NCI-H2081 treated with DMSO at 0.1 percent for 48 hours (cell line): ENCODE measurements at regions not wholly inside any gene's neighbourhood (a gene's known extent, or its start where the extent isn't known, plus 50 kb on each side); places are given as distances from the start of the nearest gene placed in this dataset.
A peak's percentile ranks its signal among the peaks of the same experiment; 100 is the strongest.
"Not testable (repeated sequence)": the region's sequence is repeated elsewhere in the genome, so short reads cannot be mapped to it uniquely, and the experiment has no call there.

ENCODE experiments used
- DNase-seq: peaks from one replicate; lab custom pipeline; 2025; lab: John Stamatoyannopoulos, UW

DNA sequence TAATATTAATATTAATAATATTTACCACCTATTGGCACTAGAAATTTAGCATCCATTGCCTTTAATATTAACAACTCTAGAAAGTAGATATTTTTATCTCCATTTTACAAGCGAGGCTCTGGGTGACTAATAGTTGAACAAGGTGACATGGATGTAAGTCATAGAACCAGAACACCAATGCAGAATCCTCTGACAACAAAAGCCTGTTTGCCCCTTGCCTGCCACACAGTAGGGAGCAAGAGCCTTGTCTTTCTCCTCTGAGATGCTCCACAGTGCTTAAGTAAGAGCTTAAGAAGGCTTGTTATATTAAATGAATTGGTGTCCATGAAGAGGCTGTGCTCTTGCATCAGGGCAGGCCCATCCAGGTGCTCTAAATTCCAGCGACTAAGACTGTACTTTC is 51.2 kb upstream of the LBX1 start:
- no peak for DNase-seq

DNA sequence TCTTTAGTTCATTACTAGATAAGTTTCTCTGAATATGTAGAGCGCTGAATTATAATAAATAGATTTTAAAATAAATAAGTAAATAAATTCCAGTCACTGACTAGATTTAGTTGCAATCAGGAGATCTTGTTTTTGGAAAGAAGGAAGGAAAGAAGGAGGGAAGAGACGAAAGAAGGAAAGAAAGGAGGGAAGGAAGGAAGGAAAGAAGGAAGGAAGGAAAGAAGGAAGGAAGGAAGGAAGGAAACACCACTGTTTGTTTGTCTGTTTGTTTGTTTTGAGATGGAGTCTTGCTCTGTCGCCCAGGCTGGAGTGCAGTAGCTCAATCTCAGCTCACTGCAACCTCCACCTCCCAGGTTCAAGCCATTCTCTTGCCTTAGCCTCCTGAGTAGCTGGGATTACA is 51.7 kb upstream of the LBX1 start:
- not testable (repeated sequence) for DNase-seq

- no peak for DNase-seq
Observed at GRCh38 chr10:101282947-101283346, 53.7 kb upstream of the LBX1 start.

DNA sequence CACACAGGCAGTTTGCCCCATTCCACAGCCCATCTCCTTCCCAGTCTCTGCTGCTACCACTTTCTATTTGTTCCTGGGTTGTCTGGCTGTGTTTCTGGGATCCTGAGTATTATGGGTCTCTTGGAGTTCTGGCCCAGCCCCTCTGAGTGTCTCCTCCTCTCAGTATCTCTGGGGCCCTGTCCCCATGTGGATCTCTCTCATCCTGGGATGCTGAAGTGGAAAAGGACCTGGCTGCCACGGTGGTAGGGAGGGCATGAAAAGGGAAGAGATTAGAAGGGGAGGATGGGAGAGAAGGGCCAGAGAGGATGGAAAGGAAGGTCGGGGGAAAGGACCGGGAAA is 54.5 kb upstream of the LBX1 start:
- no peak for DNase-seq

DNA sequence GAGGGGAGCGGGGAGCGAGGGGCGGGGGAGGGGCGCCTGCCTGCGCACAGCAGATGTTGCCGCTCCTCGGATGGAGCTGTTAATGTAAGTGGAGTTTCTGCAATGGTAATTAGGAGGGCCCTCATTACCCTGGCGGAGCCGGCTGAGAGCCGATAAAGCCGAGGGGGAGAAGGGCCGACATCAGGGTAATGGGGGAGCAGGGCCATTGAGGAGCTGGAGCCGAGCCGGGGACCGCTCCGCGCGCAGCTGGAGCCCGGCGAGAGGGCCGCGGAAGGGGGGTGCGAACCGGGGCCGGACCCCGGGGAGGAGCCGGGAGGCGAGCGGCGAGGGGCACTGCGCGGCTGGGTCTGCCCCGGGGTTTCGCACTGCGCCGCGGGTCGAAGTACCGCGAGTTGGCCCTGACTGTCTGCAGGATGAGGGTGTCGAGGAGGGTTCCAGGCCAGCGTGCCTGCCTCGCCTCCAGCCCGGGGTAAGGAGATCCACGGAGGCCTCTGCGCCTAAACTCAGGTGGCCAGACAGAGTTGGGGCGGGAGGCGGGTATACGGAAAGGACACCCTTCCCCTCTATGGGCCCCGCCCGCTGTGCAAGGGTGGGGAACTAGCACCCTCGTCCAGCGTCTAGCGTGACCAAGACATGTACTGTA is 55.0 kb upstream of the LBX1 start:
- no peak for DNase-seq

DNA sequence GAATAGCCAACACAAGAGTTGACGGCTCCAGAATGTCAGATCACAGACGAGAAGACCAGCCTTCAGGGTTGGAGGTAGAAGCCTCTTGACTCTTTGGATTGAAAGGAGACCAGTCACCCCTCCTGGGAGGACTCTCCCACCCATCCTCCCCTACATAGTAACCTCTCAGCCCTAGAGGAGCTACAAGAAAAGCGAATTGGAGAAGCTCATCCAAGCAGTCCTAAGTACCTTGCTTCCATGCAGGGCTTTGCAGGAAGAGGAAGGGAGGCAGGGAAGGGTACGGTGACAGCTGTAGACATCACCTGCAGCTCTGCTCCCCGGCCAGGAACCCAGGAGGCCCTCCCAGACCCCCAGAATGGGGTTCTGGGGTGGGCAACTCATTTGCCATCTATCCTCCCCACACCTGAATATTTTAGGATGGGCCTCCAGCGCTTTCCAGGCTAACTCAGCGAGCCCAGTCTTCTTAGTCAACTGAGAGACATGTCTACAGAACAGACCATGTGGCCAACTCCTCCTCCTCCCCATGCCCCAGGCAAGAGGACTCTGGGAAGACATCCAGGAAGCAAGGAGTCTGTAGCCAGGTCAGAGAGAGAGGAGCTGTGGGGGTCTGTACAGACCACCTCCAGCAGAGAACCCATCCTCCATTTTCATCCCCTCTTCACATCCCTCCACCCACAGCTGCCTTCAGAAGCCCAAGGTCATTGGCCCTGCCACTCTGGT is 55.6 kb upstream of the LBX1 start:
- DNase-seq = no peak

DNA sequence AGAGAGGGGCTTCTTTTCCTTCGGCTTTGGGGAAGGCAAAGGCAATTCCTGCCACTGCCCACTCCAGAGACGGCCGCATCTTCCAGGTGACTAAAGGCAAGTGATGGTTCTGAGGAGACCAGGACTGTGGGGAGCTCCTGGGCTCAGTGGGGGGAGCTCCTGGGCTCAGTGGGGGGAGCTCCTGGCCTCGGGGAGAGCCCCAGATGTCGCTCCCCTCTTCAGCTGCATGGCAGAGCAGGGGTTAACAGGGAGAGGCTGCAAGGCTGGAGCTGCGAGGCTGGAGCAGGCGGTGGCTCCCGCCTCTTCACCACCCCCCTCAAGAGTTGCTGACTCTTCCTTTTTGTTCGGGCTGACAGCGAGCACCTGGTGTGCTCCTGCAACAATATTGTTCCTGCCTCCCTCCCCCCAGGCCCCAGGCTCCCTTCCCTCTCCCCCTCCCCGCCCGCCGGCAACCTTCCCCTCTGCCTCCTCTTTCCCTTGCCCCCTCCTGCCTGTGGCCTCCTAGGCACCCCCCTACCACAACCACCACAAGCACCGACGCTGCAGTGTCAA is 56.3 kb upstream of the LBX1 start:
- peak; percentile 5 for DNase-seq

DNA sequence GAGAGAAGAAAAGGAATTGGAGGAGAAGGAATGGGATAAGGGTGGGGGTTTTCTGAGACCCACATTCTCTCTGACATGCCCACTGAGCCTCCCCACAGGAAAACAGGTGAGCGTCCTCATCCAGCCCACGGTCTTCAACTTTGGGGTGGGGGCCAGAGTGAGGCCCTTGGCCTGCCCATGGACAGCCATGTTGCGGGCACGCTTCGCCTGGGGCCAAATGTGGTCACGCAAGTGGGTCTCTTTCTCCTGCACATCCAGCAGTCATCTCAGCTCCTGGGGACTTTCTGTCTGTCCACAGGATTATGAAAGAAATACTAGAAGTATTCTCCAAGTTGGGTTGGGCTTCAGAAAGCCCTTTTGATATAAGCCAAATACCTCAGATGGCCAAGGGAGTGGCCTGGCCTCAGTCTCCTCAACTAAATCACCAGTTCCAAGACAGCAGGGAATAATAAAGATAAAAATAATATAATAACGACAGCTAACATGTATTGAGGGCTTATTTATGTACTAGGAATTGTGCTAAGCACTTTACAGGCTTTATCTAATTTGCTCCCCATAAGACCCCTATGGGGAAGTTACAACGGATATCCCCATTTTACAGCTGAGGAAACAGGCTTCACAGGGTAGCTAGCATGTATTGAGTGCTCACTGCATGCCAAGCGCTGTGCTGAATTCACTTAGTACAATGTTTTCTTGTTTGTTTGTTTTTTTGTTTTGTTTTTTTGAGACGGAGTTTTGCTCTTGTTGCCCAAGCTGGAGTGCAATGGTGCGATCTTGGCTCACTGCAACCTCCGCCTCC is 57.2 kb upstream of the LBX1 start:
- DNase-seq = no peak

GRCh38 chr10:101287183-101287996 is 58.1 kb upstream of the LBX1 start:
- DNase-seq = no peak

GRCh38 chr10:101287997-101288635 is 58.9 kb upstream of the LBX1 start:
- no peak for DNase-seq

- no peak for DNase-seq
Observed at GRCh38 chr10:101289541-101289940, 60.3 kb upstream of the LBX1 start.

GRCh38 chr10:101290431-101290830 is 61.2 kb upstream of the LBX1 start:
- no peak for DNase-seq

GRCh38 chr10:101290881-101291280 is 61.6 kb upstream of the LBX1 start:
- no peak for DNase-seq

DNA sequence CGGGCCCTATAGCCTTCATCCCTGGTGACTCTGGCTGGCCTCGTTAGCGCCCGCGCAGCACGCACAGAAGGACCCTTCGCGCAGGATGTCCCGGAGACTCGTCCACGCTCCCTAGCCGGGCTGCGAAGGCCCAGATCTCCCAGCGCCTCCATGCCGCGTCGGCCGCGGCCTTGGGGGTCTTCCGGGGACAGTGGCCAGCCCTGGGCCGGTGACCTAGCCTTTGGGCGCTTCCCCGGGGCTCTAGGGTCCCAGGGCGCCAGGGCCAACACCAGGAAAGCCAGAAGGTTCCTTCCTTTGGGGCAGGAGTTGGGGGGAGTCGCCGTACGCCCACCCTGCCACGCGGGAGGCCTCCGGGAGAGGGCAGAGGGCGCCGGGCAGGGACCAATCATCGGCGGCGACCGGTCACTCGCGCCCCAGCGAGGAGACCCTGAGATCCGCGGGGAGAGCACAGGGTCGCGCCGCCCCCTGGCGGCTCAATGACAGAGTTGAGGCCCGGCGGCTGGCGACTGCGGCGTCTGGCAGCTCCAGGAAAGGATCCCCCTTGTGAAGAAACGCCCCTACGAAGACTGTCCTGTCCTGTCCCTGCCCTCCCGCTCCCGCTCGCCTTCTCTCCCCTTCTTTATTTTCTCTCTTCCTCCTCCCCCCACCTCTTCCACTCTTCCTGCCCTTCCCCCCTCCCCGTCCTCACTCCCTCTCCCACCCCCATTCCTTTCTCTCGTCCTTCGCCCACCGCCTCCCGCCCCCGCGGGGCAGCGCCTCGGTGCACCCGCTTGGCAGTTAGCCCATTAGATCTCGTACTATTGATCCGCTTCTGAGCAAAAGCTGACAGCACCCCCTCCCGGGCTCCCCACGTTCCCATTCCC is 62.3 kb upstream of the LBX1 start:
- peak; percentile 3 for DNase-seq

DNA sequence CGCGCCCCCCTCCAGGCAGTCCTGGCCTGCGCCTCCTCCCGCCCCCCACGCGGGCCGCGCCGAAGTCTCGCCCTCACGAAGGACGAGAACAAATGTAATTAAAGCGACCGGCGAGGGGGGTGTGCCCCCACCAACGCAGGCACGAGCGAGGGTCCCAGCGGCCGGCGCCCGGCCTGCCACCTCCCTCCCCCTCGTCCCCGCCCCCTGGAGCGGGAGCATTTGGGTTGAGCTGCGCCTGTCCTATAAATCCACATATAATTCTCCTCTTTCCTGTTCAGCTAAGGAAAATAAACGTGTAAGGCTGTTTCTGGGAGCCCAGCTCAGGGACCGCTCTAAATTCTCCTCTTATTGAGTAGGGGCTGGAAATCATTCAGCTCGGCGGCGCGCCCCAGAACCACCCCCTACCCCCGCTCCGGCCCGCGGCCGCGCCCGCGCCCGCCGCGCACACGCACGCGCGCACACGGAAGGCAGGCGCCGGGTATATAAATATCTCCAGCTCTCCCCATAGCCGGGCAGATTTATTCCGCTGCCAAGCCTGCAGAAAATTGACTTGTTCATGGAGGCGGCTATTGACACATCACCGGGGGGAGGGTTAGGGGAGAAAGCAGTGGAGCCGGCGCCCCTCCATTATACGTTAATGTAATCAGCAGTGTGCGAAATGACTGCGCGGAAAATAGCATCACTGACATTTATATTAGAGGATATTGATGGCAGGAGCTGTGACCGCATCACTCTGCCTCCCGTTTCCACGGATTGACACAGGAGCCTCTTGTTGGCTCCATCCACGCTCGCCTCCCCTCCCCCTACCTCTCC is 61.6 kb upstream of the BTRC start:
- DNase-seq = no peak

- DNase-seq = no peak
Observed at GRCh38 chr10:101293007-101293723, 60.8 kb upstream of the BTRC start.

DNA sequence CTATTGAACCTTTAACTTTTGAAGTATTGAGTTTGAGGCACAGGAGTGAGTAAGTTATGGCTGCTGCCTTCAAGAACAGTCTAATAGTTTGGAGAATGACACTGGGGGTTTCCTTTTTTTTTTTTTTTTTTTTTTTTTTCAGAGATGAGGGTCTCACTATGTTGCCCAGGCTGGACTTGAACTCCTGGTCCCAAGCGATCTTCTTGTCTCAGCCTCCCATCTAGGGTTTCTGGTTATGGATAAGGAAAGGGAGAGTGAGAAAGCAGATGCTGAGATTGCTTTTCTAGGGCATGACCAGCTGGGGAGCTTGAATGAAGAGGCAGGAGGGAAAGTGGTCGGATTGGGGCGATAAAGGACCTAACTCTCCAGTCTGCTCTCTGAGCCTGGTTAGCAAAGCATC is 59.9 kb upstream of the BTRC start:
- no peak for DNase-seq

DNA sequence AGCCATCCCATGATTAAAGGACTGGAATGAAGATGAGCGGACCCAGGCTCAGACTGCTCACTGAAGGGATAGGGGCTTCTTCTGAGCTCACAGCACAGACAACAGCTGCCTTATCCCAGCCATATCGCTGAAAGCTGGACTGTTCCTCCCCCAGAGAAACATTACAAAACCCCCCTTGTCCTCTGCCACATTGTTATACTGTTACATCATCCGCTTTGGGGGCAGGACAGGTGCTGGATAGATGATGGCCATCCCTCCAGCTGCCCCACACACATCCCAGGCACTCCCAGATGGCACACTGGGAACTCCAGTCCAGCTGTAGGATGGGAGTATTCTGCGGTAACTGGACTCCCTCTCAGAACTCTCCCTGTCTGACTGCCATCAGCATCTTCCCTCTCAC is 58.7 kb upstream of the BTRC start:
- DNase-seq = no peak

- no peak for DNase-seq
Observed at GRCh38 chr10:101297901-101298486, 56.0 kb upstream of the BTRC start.
